ENCODE measurements at regions not wholly inside any gene's neighbourhood (a gene's known extent, or its start where the extent isn't known, plus 50 kb on each side); places are given as distances from the start of the nearest gene placed in this dataset.

- no peaks in the 10 kb centered on the region for H3K27me3 ChIP-seq (ENCODE audit: control insufficient read depth in 3 of 3, insufficient read depth in 3 of 3, low read length in 2 of 3)
- no peak for TF ChIP-seq CTCF (IDR thresholded peaks at IDR 0.05; ENCODE audit: control extremely low read depth, extremely low read depth)
- no peak for ATAC-seq (ENCODE audit: insufficient read depth, low FRiP score)
- H3K4me3 ChIP-seq: no peak overlapping the region
- DNase-seq: no peak
- no peaks in the 10 kb centered on the region for H3K36me3 ChIP-seq (ENCODE audit: control insufficient read depth in 4 of 4, insufficient read depth in 4 of 4, low read length in 4 of 4)
- H3K4me1 ChIP-seq (ENCODE audit: control insufficient read depth in 5 of 5, insufficient read depth in 5 of 5, low read length in 5 of 5): no peaks in the 10 kb centered on the region
- H3K27ac ChIP-seq (ENCODE audit: low read depth in 1 of 2, low read length in 1 of 2): no peak overlapping the region
- WGBS, 2 donors: 85 to 87% methylated on average over 5 of the region's 5 CpGs
- H3K9me3 ChIP-seq (ENCODE audit: control insufficient read depth in 4 of 4, insufficient read depth in 3 of 4, low read length in 3 of 4): peaks cover 0 to 2% (median 0%) of the 10 kb centered on the region in 4 donors
- H3K9ac ChIP-seq (ENCODE audit: insufficient read depth in 1 of 2, low read length in 2 of 2): no peak overlapping the region
Measured at GRCh38 chr4:67071641-67072040, 473.7 kb downstream of the CENPC start.

- Histone ChIP-seq H3K4me1 (ENCODE audit: control insufficient read depth in 5 of 5, insufficient read depth in 5 of 5, low read length in 5 of 5) (no peaks in the 10 kb centered on the region), H3K9ac (ENCODE audit: insufficient read depth in 1 of 2, low read length in 2 of 2) (no peak overlapping the region), H3K27ac (ENCODE audit: low read depth in 1 of 2, low read length in 1 of 2) (no peak overlapping the region), H3K9me3 (ENCODE audit: control insufficient read depth in 4 of 4, insufficient read depth in 3 of 4, low read length in 3 of 4) (no peaks in the 10 kb centered on the region), H3K27me3 (ENCODE audit: control insufficient read depth in 3 of 3, insufficient read depth in 3 of 3, low read length in 2 of 3) (no peaks in the 10 kb centered on the region), H3K36me3 (ENCODE audit: control insufficient read depth in 4 of 4, insufficient read depth in 4 of 4, low read length in 4 of 4) (no peaks in the 10 kb centered on the region), H3K4me3 (no peak overlapping the region)
- no peak for ATAC-seq (ENCODE audit: insufficient read depth, low FRiP score)
- TF ChIP-seq CTCF (IDR thresholded peaks at IDR 0.05; ENCODE audit: control extremely low read depth, extremely low read depth): no peak
- 88 to 89% methylated on average over 3 of the region's 3 CpGs for WGBS, 2 donors
- DNase-seq: no peak
Measured at GRCh38 chr4:67055319-67055718, 490.0 kb downstream of the CENPC start.

GRCh38 chr4:67054896-67055295 is 490.4 kb downstream of the CENPC start:
- H3K4me1 ChIP-seq (ENCODE audit: control insufficient read depth in 5 of 5, insufficient read depth in 5 of 5, low read length in 5 of 5): no peaks in the 10 kb centered on the region
- H3K27me3 ChIP-seq (ENCODE audit: control insufficient read depth in 3 of 3, insufficient read depth in 3 of 3, low read length in 2 of 3): no peaks in the 10 kb centered on the region
- ATAC-seq (ENCODE audit: insufficient read depth, low FRiP score): no peak
- H3K9ac ChIP-seq (ENCODE audit: insufficient read depth in 1 of 2, low read length in 2 of 2): no peak overlapping the region
- H3K36me3 ChIP-seq (ENCODE audit: control insufficient read depth in 4 of 4, insufficient read depth in 4 of 4, low read length in 4 of 4): no peaks in the 10 kb centered on the region
- no peaks in the 10 kb centered on the region for H3K9me3 ChIP-seq (ENCODE audit: control insufficient read depth in 4 of 4, insufficient read depth in 3 of 4, low read length in 3 of 4)
- no peak for TF ChIP-seq CTCF (IDR thresholded peaks at IDR 0.05; ENCODE audit: control extremely low read depth, extremely low read depth)
- no peak overlapping the region for H3K27ac ChIP-seq (ENCODE audit: low read depth in 1 of 2, low read length in 1 of 2)
- H3K4me3 ChIP-seq: no peak overlapping the region
- DNase-seq: no peak

All from lung (tissue), 11 donors.